Upper lobe of left lung (tissue), 4 donors: ENCODE measurements at regions not wholly inside any gene's neighbourhood (a gene's known extent, or its start where the extent isn't known, plus 50 kb on each side); places are given as distances from the start of the nearest gene placed in this dataset.

Source experiments
- EP300 ChIP-seq, 4 donors: sonication (generic); formaldehyde crosslinking; IDR thresholded peaks; one replicate each; pipeline ENCODE4 v1.5.1; 2017; ENCODE audit warnings: antibody characterized with exemption in 4 of 4, control low read depth in 2 of 4
- POLR2A ChIP-seq, 4 donors: fragments of 450-650 bp; IDR thresholded peaks; one replicate each; pipeline ENCODE4 v1.5.1; 2016 to 2017; ENCODE audit warnings: antibody characterized with exemption in 4 of 4, mild to moderate bottlenecking in 2 of 4
- POLR2AphosphoS5 ChIP-seq, 2 donors: sonication (generic); formaldehyde crosslinking; IDR thresholded peaks; one replicate each; pipeline ENCODE4 v1.5.1; 2017; ENCODE audit warnings: antibody characterized with exemption in 2 of 2
- TF ChIP-seq, protein P1 (sequence below), 6 experiments: fragments of 450-650 bp in 4 of 6; fragments of 200-600 bp in 2 of 6; sonication (generic) in 2 of 6; IDR thresholded peaks; one replicate each; pipeline ENCODE4 v1.5.1; 2016 to 2019; ENCODE audit warnings: antibody characterized with exemption in 6 of 6

DNA sequence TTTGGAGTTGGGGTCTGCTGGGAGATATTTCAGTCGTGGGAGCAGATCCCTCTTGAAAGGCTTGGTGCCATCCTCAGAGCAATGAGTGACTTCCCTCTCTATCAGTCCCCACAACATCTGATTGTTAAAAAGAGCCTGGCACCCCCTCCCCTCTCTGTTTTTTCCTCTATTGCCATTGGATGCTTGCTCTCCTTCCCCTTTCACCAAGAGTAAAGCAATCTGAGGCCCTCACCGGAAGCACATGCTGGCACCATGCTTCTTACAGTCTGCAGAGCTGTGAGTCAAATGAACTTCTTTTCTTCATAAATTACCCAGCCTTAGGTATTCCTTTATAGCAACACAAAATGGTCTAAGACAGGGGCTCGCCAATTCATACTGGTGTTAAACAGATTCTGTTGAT lies 99.1 kb upstream of the CCND2 start:
- TF ChIP-seq, protein P1, sequence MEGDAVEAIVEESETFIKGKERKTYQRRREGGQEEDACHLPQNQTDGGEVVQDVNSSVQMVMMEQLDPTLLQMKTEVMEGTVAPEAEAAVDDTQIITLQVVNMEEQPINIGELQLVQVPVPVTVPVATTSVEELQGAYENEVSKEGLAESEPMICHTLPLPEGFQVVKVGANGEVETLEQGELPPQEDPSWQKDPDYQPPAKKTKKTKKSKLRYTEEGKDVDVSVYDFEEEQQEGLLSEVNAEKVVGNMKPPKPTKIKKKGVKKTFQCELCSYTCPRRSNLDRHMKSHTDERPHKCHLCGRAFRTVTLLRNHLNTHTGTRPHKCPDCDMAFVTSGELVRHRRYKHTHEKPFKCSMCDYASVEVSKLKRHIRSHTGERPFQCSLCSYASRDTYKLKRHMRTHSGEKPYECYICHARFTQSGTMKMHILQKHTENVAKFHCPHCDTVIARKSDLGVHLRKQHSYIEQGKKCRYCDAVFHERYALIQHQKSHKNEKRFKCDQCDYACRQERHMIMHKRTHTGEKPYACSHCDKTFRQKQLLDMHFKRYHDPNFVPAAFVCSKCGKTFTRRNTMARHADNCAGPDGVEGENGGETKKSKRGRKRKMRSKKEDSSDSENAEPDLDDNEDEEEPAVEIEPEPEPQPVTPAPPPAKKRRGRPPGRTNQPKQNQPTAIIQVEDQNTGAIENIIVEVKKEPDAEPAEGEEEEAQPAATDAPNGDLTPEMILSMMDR (IDR thresholded peaks at IDR 0.05), result no peak
- TF ChIP-seq POLR2AphosphoS5 (IDR thresholded peaks at IDR 0.05) (no peak), POLR2A (IDR thresholded peaks at IDR 0.05) (no peak), EP300 (IDR thresholded peaks at IDR 0.05) (no peak)
